WTC11 (cell line): ENCODE measurements at regions not wholly inside any gene's neighbourhood (a gene's known extent, or its start where the extent isn't known, plus 50 kb on each side); places are given as distances from the start of the nearest gene placed in this dataset.

Experiments
- CTCF ChIP-seq: fragments of 200-600 bp; IDR thresholded peaks from 2 replicates; pipeline ENCODE4 v1.8.0; 2022; ENCODE audit warnings: antibody characterized with exemption
- E2F5 ChIP-seq: sonication (generic); formaldehyde crosslinking; IDR thresholded peaks from 2 replicates; pipeline ENCODE4 v1.8.1; 2022; ENCODE audit warnings: mild to moderate bottlenecking, moderate library complexity, missing genetic modification reagents
- ETV6 ChIP-seq: sonication (generic); formaldehyde crosslinking; IDR thresholded peaks from 2 replicates; pipeline ENCODE4 v1.8.1; 2022; ENCODE audit warnings: mild to moderate bottlenecking, missing genetic modification reagents
- FOXK1 ChIP-seq: sonication (generic); formaldehyde crosslinking; IDR thresholded peaks from 2 replicates; pipeline ENCODE4 v1.8.0; 2022; ENCODE audit warnings: mild to moderate bottlenecking, moderate library complexity, missing genetic modification reagents
- JAZF1 ChIP-seq: fragments of 250-450 bp; sonication (Bioruptor Pico); IDR thresholded peaks from 2 replicates; pipeline ENCODE4 v1.9.0; 2021; ENCODE audit warnings: moderate library complexity, mild to moderate bottlenecking, inconsistent platforms
- NR3C1 ChIP-seq: sonication (generic); formaldehyde crosslinking; conservative IDR thresholded peaks from 2 replicates; pipeline ENCODE4 v1.8.1; 2023; ENCODE audit warnings: low read depth, mild to moderate bottlenecking, missing genetic modification reagents
- SMAD4 ChIP-seq: sonication (generic); formaldehyde crosslinking; IDR thresholded peaks from 2 replicates; pipeline ENCODE4 v1.8.0; 2022; ENCODE audit warnings: mild to moderate bottlenecking, missing genetic modification reagents
- SP1 ChIP-seq: sonication (generic); formaldehyde crosslinking; conservative IDR thresholded peaks from 2 replicates; pipeline ENCODE4 v1.8.1; 2022; ENCODE audit warnings: missing genetic modification reagents
- TCF7 ChIP-seq: sonication (generic); formaldehyde crosslinking; IDR thresholded peaks from 2 replicates; pipeline ENCODE4 v1.8.0; 2022; ENCODE audit warnings: mild to moderate bottlenecking, low read depth, missing genetic modification reagents, moderate library complexity
- ZNF281 ChIP-seq: sonication (generic); formaldehyde crosslinking; IDR thresholded peaks from 2 replicates; pipeline ENCODE4 v1.8.0; 2023; ENCODE audit warnings: mild to moderate bottlenecking, missing genetic modification reagents

- TF ChIP-seq CTCF (no peak), JAZF1 (CRISPR knock-in tag) (no peak), SMAD4 (CRISPR knock-in tag) (no peak), E2F5 (CRISPR knock-in tag) (no peak), FOXK1 (no peak), TCF7 (no peak), ZNF281 (CRISPR knock-in tag) (no peak), NR3C1 (CRISPR knock-in tag) (no peak), ETV6 (CRISPR knock-in tag) (no peak), SP1 (no peak)
These were observed 141.7 kb upstream of the IRF2BP2 start for GRCh38 chr1:234751678-234752077.
